Keratinocyte (primary cell): ENCODE measurements at regions not wholly inside any gene's neighbourhood (a gene's known extent, or its start where the extent isn't known, plus 50 kb on each side); places are given as distances from the start of the nearest gene placed in this dataset.

Source experiments
- EZH2 ChIP-seq: IDR thresholded peaks from one replicate; pipeline ENCODE4 v1.6.1; 2012; ENCODE audit warnings: inconsistent platforms, mild to moderate bottlenecking, low read length, moderate library complexity
- TF ChIP-seq, protein P1 (sequence below), 3 experiments: IDR thresholded peaks in 1 of 3; conservative IDR thresholded peaks in 1 of 3; optimal IDR thresholded peaks in 1 of 3; 2 replicates in 2 of 3; 3 replicates in 1 of 3; pipeline versions ENCODE3 to v1.5.1; 2011; ENCODE audit warnings: low read length in 3 of 3, mild to moderate bottlenecking in 3 of 3, moderate library complexity in 2 of 3, control low read depth in 1 of 3, inconsistent platforms in 1 of 3; ENCODE audit not compliant: insufficient read depth in 2 of 3; ENCODE audit errors: extremely low read depth in 1 of 3

DNA sequence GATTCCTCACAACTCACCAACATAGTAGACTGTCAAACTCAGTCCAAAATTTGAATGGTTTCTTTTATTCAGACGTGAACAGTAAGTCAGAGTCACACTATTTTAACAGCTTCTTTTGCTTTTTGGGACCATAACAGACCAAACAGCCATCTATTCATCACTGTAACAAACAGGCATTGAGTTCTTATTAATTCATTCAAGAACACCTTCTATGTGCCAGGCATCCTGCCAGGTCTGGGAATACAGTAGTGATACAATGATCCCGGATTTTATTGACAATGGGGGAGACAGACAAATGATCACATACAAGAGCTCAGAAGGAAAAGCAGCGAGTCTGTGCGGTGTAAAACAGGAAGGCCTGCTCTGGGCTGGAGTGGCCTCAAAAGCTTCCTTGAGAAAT, 153.3 kb upstream of the ERCC6L2 start:
- TF ChIP-seq, protein P1, sequence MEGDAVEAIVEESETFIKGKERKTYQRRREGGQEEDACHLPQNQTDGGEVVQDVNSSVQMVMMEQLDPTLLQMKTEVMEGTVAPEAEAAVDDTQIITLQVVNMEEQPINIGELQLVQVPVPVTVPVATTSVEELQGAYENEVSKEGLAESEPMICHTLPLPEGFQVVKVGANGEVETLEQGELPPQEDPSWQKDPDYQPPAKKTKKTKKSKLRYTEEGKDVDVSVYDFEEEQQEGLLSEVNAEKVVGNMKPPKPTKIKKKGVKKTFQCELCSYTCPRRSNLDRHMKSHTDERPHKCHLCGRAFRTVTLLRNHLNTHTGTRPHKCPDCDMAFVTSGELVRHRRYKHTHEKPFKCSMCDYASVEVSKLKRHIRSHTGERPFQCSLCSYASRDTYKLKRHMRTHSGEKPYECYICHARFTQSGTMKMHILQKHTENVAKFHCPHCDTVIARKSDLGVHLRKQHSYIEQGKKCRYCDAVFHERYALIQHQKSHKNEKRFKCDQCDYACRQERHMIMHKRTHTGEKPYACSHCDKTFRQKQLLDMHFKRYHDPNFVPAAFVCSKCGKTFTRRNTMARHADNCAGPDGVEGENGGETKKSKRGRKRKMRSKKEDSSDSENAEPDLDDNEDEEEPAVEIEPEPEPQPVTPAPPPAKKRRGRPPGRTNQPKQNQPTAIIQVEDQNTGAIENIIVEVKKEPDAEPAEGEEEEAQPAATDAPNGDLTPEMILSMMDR (optimal IDR thresholded peaks at IDR 0.05 in 1 of 3, IDR thresholded peaks at IDR 0.05 in 1 of 3, conservative IDR thresholded peaks at IDR 0.05 in 1 of 3; ENCODE audit: extremely low read depth in 1 of 3, insufficient read depth in 2 of 3, low read length in 3 of 3): no peak
- no peak for TF ChIP-seq EZH2
